ENCODE measurements at regions not wholly inside any gene's neighbourhood (a gene's known extent, or its start where the extent isn't known, plus 50 kb on each side); places are given as distances from the start of the nearest gene placed in this dataset.
"Not testable (repeated sequence)": the region's sequence is repeated elsewhere in the genome, so short reads cannot be mapped to it uniquely, and the experiment has no call there.

DNA sequence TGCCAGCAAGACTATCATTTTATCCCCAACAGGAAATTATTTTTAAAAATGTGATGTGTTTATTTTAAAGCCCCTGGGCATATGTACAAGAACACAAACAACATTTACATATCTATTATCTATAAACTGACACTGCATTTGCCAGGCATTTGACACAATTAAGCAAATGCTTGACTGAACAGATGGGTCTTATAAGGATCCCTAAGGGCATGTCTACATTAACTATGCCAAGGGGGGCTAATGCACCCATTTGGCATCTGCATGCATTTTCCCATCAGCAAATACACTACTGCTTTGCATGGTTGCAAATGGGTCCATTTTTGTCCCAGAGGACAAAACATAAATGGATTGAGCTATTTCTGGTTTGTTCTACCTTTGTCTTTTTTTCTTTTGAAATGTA, 884.8 kb upstream of the B3GALT2 start:
- DNase-seq (ENCODE audit: insufficient read length, low spot score) (no peak), FAIRE-seq (no peak)

DNA sequence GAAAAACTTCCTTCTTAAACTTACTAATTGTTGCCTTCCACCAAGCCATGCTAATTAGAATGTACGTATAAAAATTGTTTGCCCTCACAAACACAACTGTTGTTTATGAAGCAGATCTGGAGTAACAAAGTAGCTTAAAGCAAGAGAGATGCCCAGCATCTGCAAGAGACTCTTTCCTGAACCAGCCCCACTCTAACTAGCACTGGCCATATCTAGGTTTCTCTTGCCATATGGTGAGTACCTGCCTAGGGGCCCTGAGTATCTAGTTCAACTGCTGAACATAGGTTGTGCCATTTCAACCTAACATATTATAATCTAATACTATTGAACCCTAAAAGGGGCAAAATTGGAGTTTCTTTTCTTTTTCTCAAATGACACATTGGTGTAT, 883.4 kb upstream of the B3GALT2 start:
- no peak for DNase-seq (ENCODE audit: insufficient read length, low spot score)

DNA sequence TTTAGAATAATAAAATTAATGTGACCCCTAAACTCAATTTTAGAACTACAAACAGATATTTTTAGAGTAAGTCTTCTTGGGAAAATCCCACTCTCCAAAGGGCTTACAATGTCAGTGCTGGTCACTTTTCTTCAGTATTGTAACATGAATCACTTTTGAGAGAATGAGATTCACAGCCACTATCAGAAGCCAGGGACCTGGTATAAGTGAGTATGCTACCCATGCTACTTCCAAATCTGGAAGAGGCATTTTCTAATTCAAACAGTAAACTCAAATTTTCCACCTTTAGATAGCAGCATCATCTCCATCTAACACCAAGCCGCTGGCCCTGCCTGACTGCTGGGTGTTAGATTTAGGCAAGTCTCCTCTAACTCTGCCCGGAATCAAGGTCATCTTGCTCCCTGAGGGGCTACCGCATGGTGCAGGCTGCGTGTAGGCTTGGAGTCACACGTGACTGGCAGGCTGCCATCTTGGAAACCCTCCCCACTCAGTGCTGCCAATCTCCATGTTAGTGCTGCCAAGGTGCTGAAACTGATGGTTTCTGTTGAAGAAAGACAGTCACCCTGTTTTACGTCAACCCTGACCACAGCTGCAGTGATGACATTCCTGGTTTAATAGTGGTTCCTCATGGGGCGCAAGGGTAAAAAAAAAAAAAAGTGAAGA, 882.9 kb upstream of the B3GALT2 start:
- DNase-seq (ENCODE audit: insufficient read length, low spot score) (no peak), FAIRE-seq (no peak)

More for the DNA sequence above, 883.4 kb upstream of the B3GALT2 start:
- no peak for FAIRE-seq

DNA sequence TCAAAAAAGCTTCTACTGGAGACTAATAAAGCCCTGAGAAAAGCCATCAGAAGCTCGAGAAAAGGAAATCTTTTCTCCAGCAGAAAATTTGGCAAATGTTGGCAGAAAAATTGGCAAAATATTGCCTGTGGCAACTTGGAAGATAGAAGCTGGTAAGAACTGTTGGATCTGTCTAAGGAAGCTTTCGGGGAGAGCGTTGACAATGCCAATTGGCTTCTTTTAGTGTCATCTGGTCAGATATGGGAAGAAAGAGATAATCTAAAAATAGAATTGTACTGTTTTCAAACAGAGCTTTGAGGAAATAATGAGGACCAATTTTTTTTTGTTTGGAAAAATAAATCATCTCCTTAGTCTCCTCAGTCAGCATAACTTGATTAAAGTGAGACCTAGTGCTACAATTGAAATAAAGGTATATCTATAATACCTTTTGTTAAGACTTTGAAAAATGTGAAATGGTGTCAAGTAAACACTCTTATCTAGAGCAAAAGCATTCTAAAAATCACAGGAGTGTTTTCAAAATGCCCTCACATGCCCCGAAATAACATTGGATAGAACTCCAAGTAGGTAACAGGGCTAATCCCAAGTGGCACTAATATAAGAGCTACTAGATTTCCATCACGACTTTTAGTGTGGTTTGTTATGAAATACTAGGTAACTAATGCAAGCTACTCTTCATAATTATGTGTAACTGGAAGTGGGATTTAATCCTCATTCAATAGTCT, 882.2 kb upstream of the B3GALT2 start:
- DNase-seq (ENCODE audit: insufficient read length, low spot score) (no peak), FAIRE-seq (no peak)

DNA sequence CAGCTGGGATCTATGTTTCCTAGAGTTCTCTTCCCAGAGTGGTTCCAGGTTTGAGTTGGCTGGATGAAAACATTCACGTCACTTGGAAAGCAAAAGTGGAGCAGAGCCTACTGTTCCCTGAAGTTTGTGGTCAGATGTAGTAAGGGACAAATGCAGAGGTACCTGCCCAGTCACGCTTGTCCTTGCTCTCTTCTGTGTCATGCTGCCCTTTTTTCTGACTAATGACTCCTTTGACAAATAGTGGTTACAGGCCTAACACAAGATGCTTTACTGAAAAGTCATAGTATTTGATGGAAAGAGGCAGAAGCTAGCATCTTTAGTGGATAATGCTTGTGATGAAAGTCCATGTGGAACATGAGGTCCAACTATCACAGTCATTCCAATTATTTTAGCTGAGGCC, 881.4 kb upstream of the B3GALT2 start:
- no peak for DNase-seq (ENCODE audit: insufficient read length, low spot score)
- FAIRE-seq: no peak

DNA sequence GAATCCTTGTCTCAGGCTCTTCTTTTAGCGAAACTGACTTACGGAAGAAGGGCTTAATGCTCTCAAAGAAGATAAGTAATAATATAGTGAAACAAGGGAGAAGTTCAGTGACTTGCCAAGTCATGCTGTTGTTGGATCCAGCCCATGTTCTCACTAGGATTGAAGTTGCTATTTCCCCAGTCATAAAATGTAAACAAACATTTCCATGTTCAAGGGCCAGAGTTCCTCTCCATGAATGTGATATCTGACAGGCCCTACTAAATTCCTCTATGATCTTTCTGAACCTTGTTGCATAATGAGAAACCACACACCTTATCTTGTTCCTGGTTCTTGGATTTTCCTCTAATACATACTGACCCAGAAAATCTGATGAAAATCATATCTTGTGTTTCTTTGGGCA, 876.5 kb upstream of the B3GALT2 start:
- FAIRE-seq: no peak
- no peak for DNase-seq (ENCODE audit: insufficient read length, low spot score)

DNA sequence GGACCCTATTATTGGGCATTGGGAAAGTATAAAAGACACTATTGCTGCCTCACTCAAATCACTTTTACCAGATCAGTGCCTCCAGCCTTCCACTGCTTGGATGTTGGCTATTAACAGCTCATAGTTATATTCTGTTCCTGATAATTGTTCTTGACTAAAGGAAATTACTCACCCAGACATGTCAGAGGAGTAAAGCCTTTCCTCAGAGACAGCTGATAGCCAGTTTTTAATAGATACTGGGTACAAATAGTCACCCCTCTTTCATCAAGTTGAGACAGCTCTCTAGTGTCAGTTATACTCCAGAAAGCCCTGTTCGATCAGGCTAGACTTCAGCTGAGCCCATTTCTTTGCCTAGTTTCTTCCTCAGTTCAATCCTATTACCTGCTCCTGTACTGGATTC, 876.1 kb upstream of the B3GALT2 start:
- no peak for FAIRE-seq

DNA sequence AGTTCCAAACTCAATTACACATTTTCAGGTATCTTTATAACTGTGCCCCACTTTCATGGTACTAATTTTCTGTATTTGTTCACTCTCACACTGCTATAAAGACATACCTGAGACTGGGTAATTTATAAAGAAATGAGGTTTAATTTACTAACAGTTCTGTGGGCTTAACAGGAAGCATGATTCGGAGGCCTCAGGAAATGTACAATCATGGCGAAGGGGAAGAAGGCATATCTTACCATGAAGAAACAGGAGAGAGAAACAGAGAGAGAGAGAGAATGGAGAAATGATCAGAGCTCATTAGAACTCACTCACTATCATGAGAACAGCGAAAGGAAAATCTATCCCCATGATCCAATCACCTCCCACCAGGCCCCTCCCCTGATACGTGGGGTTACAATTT, 874.1 kb upstream of the B3GALT2 start:
- DNase-seq (ENCODE audit: insufficient read length, low spot score): no peak
- FAIRE-seq: no peak

More for the DNA sequence above, 876.1 kb upstream of the B3GALT2 start:
- no peak for DNase-seq (ENCODE audit: insufficient read length, low spot score)

DNA sequence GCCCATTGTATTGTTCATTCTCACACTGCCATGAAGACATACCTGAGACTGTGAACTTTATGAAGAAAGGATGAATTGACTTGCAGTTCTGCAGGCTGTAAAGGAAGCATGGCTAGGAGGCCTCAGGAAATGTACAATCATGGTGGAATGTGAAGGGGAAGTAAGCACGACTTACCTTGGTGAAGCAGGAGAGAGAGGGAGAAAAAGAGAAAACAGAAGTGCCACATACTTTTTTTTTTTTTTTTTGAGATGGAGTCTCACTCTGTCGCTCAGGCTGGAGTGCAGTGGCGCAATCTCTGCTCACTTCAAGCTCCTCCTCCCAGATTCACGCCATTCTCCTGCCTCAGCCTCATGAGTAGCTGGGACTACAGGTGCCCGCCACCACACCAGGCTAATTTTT, 871.9 kb upstream of the B3GALT2 start:
- not testable (repeated sequence) for DNase-seq (ENCODE audit: insufficient read length, low spot score)

DNA sequence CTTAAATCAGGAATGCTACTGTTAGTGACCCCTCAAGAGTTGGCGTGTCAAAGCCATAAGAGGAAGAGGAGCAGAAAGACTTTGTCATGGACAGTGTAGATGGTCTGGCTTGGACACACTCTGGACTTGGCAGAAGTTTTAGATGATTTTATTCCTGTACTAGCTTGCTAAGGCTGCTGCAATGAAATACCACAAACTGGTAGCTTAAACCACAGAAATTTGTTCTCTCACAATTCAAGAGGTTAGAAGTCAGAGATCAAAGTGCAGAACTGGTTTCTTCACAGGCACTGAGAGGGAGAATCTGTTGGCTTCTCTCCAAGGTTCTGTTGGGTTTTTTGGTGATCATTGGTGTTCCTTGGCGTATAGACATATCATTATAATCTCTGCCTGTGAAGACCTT, 869.8 kb upstream of the B3GALT2 start:
- no peak for DNase-seq (ENCODE audit: insufficient read length, low spot score)
- no peak for FAIRE-seq

More for the DNA sequence above, 871.9 kb upstream of the B3GALT2 start:
- FAIRE-seq: not testable (repeated sequence)

DNA sequence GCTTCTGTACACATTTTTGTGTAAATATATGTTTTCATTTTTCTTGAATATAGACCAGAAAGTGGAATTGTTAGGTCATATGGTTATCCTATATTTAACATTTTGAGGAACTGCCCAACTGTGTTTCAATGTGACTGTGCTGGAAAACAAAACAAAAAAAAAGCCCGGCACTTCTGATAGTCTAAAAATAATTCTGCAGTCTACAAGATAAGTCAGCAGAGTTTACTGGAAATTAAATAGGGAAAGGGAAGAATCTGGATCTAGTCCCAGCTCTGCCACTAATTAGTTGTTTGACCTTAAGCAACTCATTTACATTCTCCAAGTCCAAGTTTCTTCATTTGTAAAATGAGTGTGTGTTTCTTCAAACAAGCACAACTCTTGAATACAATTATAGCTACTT, 869.1 kb upstream of the B3GALT2 start:
- FAIRE-seq (no peak), DNase-seq (ENCODE audit: insufficient read length, low spot score) (no peak)

DNA sequence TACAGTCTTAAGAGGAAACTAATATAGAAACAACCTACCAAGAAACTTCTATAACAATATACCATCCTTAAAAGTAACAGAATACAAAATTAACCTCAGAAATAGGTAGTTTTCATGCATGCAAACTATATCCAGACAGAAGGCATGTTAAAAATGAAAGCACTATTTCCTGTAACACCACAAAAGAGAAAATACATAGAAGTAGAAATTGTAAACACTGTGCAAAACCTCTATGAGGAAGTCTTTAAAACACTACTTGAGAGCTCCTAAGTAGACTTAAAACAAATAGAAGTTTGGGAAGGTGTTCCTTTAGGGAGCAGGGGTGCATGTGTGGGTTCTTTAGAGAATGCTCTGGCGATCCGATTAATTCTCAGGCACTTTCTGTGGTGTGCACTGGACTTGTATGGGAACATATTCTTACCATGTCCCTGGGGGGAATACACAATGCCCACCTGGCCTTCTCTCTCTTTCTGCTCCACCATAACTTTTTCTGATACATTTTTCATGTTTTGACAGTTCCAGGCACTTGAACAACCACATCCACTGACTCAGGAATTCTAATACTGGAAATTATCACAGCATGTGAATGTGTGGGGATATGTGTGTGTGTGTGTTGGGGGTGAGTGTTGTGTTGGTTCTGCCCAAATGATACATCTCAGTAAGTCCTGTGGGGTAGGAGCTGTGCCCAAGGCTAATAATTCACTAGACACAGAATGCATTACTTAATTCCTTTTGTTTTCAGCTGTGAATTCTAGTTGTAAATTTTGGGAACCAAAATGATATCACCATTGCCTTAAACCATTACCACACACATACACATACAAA, 866.3 kb upstream of the B3GALT2 start:
- no peak for DNase-seq (ENCODE audit: insufficient read length, low spot score)
- FAIRE-seq: no peak

DNA sequence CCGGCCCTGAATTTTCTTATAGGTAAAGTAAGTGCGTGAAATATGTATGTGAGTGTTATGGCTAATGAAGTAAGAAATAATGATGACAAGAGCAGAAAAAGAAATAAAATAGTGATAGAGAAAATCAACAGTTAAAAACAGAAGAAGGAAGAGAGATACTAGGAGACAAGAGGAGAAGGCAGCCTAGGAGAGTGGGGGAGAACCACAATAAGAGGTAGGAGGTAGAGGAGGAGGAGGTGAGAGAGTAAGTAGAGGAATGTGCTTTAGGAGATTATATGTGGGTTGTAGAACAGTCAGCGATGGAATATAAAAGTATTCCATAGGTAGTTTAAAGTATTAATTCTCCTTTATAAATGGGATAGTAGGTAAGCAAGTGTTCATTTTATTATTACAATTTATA, 861.5 kb upstream of the B3GALT2 start:
- DNase-seq (ENCODE audit: insufficient read length, low spot score) (no peak), FAIRE-seq (no peak)

DNA sequence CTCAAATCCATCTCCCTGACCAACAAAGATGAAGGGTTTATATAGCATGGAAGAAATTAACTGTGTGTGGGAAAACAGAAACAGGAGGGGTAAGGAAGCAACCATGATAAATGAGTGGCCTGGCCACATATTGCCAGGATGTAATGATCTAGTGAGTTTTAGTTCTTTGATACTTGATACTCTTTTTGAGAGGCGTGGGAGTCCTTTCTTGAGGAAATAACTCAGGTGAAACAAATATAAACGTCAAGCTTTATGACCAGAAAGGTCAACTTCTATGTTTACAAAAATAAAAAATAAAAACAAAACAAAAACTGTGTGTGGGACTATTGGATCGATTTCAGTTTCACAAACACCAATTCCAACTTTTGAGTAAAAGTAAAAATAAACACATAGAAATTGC, 860.8 kb upstream of the B3GALT2 start:
- no peak for DNase-seq (ENCODE audit: insufficient read length, low spot score)
- no peak for FAIRE-seq

DNA sequence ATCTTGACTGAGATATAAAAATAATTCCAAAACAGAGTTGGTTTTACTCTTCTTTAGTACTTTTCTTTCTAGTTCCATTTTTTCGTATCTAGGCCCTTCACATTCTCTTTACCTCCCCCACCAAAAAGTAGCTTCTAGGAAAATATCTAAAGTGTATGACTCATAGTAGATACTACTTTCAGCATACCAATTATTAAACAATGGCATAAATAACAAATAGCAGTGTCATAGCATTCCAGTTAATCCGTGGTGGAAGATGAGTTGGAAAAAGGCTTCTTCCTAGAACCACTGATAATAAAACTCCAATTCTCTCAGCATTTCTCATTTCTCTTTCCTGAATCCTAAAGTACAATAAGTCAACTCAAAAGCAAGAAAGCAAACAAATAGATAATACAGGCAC, 859.0 kb upstream of the B3GALT2 start:
- FAIRE-seq (no peak), DNase-seq (ENCODE audit: insufficient read length, low spot score) (no peak)

DNA sequence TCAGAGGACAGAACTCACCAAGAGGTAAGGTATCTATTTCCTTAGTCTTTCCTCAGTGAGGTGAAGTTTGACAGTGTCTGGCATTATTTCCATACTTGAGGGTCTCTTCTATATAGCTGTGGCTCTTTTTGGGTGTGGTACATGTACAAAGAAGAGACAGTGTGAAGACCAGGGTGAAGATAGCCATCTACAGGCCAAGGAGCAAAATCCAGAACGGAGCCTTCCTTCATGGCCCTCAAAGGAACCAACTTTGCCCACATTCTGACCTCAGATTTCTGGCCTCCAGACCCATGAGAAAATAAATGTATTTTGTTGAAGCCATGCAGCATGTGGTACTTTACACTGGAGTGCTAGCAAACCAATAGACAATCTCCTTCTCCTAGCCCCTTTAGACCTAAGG, 858.5 kb upstream of the B3GALT2 start:
- DNase-seq (ENCODE audit: insufficient read length, low spot score) (no peak), FAIRE-seq (no peak)

DNA sequence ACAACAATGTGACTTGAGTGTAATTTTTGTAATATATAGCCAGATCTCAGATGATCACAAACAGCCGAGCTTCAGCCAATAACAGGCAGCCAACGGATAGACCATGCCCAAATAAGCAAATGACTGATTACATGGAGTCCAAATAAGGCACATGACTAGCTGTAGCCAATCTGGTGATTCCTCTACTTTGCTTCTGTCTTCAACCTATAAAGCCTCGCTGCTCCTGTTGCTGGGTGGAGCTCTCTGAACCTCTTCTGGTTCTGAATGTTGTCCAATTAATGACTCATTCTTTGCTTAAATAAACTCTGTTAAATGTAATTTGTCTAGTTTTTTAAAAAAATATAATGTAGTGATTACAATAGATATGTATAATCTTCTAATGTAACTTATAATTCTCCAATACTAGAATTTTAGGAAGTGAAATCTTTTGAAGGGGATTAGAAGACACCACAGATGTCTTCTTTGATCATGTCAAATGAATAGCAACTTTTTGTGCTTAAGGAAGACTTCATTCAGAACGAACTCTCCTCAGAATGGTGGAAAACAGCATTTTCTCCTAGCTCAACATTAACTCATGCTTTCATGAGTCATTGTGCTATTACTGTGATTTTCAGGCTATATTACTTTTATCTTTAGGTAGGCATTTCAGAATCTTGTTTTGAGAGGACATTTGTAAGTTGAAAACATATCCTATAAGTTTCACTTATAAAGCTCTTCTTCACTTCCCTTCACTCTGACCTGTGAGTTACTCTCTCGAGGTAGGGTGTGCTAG, 857.8 kb upstream of the B3GALT2 start:
- FAIRE-seq (no peak), DNase-seq (ENCODE audit: insufficient read length, low spot score) (no peak)

DNA sequence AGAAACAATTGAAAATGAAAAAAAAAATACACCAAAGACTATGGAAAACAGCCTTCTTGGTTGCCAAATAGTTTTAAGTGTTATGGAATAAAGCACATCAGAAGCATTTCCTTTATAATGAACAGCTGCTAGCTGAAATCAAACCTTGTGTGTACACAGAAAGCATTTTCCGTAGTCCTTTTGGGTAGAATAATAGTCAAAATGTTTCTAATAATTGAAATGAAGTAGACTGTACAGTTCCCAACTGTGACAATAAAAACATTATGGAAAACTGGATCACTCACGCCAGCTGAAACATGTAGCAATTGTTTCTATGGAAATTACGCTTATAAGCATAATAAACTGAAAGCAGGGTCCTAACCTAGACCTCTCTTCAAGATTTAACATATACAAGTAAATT, 856.3 kb upstream of the B3GALT2 start:
- DNase-seq (ENCODE audit: insufficient read length, low spot score) (no peak), FAIRE-seq (no peak)

DNA sequence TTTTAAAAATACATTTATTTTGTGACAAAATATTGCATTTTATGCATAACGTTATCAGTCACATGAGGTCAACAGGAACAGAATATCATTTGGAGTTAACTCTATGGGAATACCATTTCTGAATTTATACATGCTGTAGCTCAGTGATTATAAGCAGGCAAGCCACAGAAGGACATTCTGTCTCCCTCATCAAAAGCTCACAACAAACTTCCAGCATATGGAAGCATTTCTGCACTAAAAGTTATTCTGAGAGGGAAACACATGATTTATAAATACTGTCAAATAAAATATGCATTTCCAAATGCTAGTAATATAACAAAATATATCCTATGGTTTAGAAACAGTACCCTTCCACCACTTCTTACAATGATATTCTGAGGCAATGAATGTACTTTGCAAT, 854.1 kb upstream of the B3GALT2 start:
- DNase-seq (ENCODE audit: insufficient read length, low spot score) (no peak), FAIRE-seq (no peak)

DNA sequence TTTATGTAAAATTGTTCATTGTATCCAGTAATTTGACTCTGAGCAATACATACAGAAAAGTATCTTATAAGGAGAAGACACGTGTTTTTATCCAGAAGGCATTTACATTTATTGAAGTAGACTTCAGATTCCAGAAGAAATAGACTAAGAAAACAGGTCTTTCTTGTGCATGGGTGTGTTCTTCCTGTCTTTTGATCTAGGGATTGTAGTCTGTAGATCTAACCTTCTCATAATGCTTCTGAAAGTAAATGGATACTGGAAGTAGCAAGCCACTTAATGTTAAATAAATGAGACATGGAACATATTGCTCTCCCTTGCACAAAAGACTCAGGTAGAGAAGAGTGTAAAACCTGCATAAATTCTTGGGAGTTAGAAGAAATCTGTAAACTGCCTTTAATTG, 853.2 kb upstream of the B3GALT2 start:
- no peak for DNase-seq (ENCODE audit: insufficient read length, low spot score)
- FAIRE-seq: no peak

DNA sequence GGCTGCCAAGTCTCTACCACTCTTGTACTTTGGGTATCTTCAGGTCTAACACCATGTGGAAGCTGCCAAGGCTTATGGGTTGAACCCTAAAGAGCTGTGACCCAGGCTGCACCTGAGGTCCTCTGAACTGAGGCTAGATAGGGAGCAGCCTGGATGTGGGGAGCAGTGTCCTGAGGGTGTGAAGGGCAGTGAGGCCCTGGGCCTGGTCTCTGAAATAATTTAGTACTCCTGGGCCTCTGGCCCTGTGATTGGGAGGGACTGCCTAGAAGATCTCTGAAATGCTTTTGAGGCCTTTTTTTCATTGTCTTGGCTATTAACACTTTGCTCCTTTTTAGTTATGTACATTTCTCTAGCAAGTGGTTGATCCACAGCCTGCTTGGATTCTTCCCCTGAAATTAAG, 847.2 kb upstream of the B3GALT2 start:
- no peak for FAIRE-seq

More for the DNA sequence above, 847.2 kb upstream of the B3GALT2 start:
- no peak for DNase-seq (ENCODE audit: insufficient read length, low spot score)

Measured in GM19239 (cell line).